Coronary artery (tissue), 2 donors: ENCODE measurements at regions not wholly inside any gene's neighbourhood (a gene's known extent, or its start where the extent isn't known, plus 50 kb on each side); places are given as distances from the start of the nearest gene placed in this dataset.

Experiments
- DNase-seq: peaks from one replicate; pipeline ENCODE4 v3.0.0-alpha.2; 2017; ENCODE audit warnings: low spot score
- H3K27ac ChIP-seq, 2 donors: fragments of 200-600 bp; sonication (generic); one replicate each; pipeline ENCODE4 v1.5.1; 2016 to 2019
- H3K4me3 ChIP-seq: fragments of 200-600 bp; sonication (generic); 2 replicates; pipeline ENCODE4 v1.5.1; 2016; ENCODE audit warnings: mild to moderate bottlenecking, moderate library complexity
- CTCF ChIP-seq: fragments of 200-600 bp; sonication (generic); IDR thresholded peaks from one replicate; pipeline ENCODE4 v1.5.1; 2019; ENCODE audit warnings: antibody characterized with exemption

- DNase-seq, result no peak
- no peak overlapping the region for H3K4me3 ChIP-seq
- no peak overlapping the region for H3K27ac ChIP-seq
- TF ChIP-seq CTCF, result no peak
These were observed 303.3 kb upstream of the ZC3H12C start for GRCh38 chr11:109789901-109790300.

- H3K4me3 ChIP-seq, result no peak overlapping the region
- DNase-seq, result no peak
- H3K27ac ChIP-seq, result no peak overlapping the region
- TF ChIP-seq CTCF, result no peak
These were observed 301.9 kb upstream of the ZC3H12C start for GRCh38 chr11:109791337-109791736.

- TF ChIP-seq CTCF, result no peak
- no peak for DNase-seq
- no peak overlapping the region for H3K27ac ChIP-seq
- no peak overlapping the region for H3K4me3 ChIP-seq
These were observed 298.7 kb upstream of the ZC3H12C start for GRCh38 chr11:109794501-109794900.

- H3K4me3 ChIP-seq, result no peak overlapping the region
- no peak for TF ChIP-seq CTCF
- DNase-seq, result no peak
- no peak overlapping the region for H3K27ac ChIP-seq
These were observed 298.0 kb upstream of the ZC3H12C start for GRCh38 chr11:109795234-109795633.

- no peak overlapping the region for H3K4me3 ChIP-seq
- no peak for TF ChIP-seq CTCF
- H3K27ac ChIP-seq, result no peak overlapping the region
- no peak for DNase-seq
These were observed 296.9 kb upstream of the ZC3H12C start for GRCh38 chr11:109796253-109796652.

GRCh38 chr11:109798521-109798920 is 294.7 kb upstream of the ZC3H12C start:
- Histone ChIP-seq H3K27ac (no peak overlapping the region), H3K4me3 (no peak overlapping the region)
- TF ChIP-seq CTCF, result no peak
- DNase-seq, result no peak

GRCh38 chr11:109799604-109800003 is 293.6 kb upstream of the ZC3H12C start:
- Histone ChIP-seq H3K27ac (no peak overlapping the region), H3K4me3 (no peak overlapping the region)
- no peak for TF ChIP-seq CTCF
- DNase-seq, result no peak
